ENCODE measurements at regions not wholly inside any gene's neighbourhood (a gene's known extent, or its start where the extent isn't known, plus 50 kb on each side); places are given as distances from the start of the nearest gene placed in this dataset.
"Not testable (repeated sequence)": the region's sequence is repeated elsewhere in the genome, so short reads cannot be mapped to it uniquely, and the experiment has no call there.

DNA sequence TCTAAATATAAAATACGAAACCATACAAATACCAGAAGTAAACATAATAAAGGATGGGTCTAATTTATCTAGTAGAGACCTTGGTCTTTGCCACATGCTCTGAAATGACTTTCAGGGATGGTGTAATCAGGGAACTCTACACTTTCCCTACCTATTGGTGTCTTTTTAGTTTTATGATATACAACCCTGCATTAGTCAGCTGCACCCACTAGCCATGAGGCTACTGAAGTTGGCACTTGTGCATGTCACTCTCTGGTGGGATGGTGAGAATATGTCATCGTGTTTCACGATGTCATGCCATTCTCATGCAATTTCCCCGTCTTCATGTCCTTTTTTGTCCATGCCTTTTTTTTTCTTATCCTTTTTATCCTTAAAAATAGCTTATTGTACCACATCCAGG lies 234.9 kb upstream of the ACTBL2 start:
- Histone ChIP-seq H3K4me1 (no peaks in the 10 kb centered on the region), H3K27me3 (replicated peaks in 1 of 7) (no peaks in the 10 kb centered on the region), H3K4me3 (no peak overlapping the region), H3K9me3 (peaks cover 0 to 6% (median 0%) of the 10 kb centered on the region in 8 donors), H3K27ac (no peak overlapping the region), H3K36me3 (no peaks in the 10 kb centered on the region)
- WGBS, 5 donors = 62 to 92% (median 69%) methylated on average over 4 of the region's 4 CpGs
- no peak for DNase-seq
- TF ChIP-seq CTCF (IDR thresholded peaks at IDR 0.05 in 8 of 11, conservative IDR thresholded peaks at IDR 0.05 in 3 of 11) = no peak
- intact Hi-C loops (cut with DNase I; ENCODE audit: low total_unique reads) = no loop called here

DNA sequence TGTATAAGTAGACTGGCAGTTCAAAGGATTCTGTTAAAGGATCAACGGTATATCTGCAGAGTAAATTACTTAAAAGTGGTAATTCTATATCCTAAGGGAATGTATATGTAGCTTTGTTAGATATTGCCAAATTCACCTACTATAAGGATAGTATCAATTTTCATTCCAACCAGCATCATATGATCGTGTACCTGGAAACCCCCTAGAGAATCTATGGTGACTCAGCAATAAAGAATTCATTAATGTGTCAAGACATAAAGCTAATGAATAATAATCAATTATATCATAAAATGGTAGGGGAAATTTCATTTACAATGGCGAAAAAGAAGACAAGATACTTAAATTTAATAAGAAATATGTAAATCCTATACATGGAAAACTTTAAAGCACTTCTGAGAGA lies 234.1 kb upstream of the ACTBL2 start:
- TF ChIP-seq POLR2A (IDR thresholded peaks at IDR 0.05) (no peak), CTCF (IDR thresholded peaks at IDR 0.05 in 8 of 11, conservative IDR thresholded peaks at IDR 0.05 in 3 of 11) (no peak), POLR2AphosphoS5 (IDR thresholded peaks at IDR 0.05) (no peak)
- intact Hi-C loops (cut with DNase I; ENCODE audit: low total_unique reads) = no loop called here
- 79 to 90% (median 87%) methylated on average over 3 of the region's 3 CpGs for WGBS, 5 donors
- Histone ChIP-seq H3K9me3 (peaks cover 0 to 6% (median 0%) of the 10 kb centered on the region in 8 donors), H3K27ac (no peak overlapping the region), H3K36me3 (no peaks in the 10 kb centered on the region), H3K4me3 (no peak overlapping the region), H3K27me3 (replicated peaks in 1 of 7) (no peaks in the 10 kb centered on the region), H3K4me1 (no peaks in the 10 kb centered on the region)
- DNase-seq = no peak

GRCh38 chr5:57715296-57715695 lies 232.7 kb upstream of the ACTBL2 start:
- Histone ChIP-seq H3K4me3 (no peak overlapping the region), H3K4me1 (no peaks in the 10 kb centered on the region), H3K27ac (no peak overlapping the region), H3K36me3 (no peaks in the 10 kb centered on the region), H3K27me3 (replicated peaks in 1 of 7) (no peaks in the 10 kb centered on the region), H3K9me3 (peaks cover 0 to 6% (median 0%) of the 10 kb centered on the region in 8 donors)
- TF ChIP-seq CTCF (IDR thresholded peaks at IDR 0.05 in 8 of 11, conservative IDR thresholded peaks at IDR 0.05 in 3 of 11) (no peak), POLR2AphosphoS5 (IDR thresholded peaks at IDR 0.05) (no peak), POLR2A (IDR thresholded peaks at IDR 0.05) (no peak)
- intact Hi-C loops (cut with DNase I; ENCODE audit: low total_unique reads) = no loop called here
- DNase-seq = no peak
- 40 to 91% (median 41%) methylated on average over 2 of the region's 2 CpGs for WGBS, 5 donors

DNA sequence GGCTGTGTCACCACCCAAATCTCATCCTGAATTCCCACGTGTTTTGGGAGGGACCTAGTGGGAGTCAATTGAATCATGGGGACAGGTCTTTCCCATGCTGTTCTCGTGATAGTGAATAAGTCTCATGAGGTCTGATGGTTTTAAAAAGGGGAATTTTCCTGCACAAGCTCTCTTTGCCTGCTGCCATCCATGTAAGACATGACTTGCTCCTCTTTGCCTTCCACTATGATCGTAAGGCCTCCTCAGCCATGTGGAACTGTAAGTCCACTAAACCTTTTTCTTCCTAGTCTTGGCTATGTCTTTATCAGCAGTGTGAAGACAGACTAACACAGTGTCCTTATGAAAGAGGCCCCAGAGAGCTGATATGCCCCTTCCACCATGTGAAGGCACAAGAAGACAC lies 230.9 kb upstream of the ACTBL2 start:
- 69 to 95% (median 85%) methylated on average over 3 of the region's 3 CpGs for WGBS, 5 donors
- peaks cover 0 to 16% (median 6%) of the 10 kb centered on the region in 8 donors for H3K9me3 ChIP-seq
- H3K4me3 ChIP-seq; DNase-seq; H3K36me3 ChIP-seq; intact Hi-C loops (cut with DNase I; ENCODE audit: low total_unique reads); H3K27me3 ChIP-seq (replicated peaks in 1 of 7); H3K4me1 ChIP-seq; H3K27ac ChIP-seq: not testable (repeated sequence)

DNA sequence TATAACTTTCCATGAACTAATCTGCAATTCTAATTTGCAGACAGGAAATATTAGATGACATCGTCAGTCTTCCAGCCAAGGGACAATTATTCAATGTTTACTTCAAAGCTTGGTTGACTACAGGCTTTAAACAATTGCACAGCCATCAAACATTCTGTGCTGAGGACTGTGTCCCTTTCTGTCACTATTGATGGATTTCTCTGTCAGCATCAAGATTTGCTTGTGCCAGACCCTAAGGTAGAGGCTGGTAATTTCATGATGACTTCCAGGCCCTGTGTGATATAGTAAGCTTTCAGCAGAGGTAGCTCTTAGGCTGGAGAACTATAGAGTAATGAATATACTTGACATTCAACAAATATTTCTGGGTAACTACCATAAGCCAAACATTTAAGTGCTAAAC lies 229.3 kb upstream of the ACTBL2 start:
- 87 to 98% (median 92%) methylated on average over 1 of the region's 1 CpG for WGBS, 5 donors
- Histone ChIP-seq H3K4me3 (no peak overlapping the region), H3K36me3 (no peaks in the 10 kb centered on the region), H3K27ac (no peak overlapping the region), H3K9me3 (peaks cover 0 to 18% (median 6%) of the 10 kb centered on the region in 8 donors), H3K4me1 (no peaks in the 10 kb centered on the region), H3K27me3 (replicated peaks in 1 of 7) (no peaks in the 10 kb centered on the region)
- no peak for DNase-seq
- TF ChIP-seq CTCF (IDR thresholded peaks at IDR 0.05 in 8 of 11, conservative IDR thresholded peaks at IDR 0.05 in 3 of 11) (no peak), POLR2A (IDR thresholded peaks at IDR 0.05) (no peak), POLR2AphosphoS5 (IDR thresholded peaks at IDR 0.05) (no peak)
- intact Hi-C loops (cut with DNase I; ENCODE audit: low total_unique reads) = no loop called here

Data from spleen (tissue), 11 donors.